HG03432 (cell line): ENCODE measurements at regions not wholly inside any gene's neighbourhood (a gene's known extent, or its start where the extent isn't known, plus 50 kb on each side); places are given as distances from the start of the nearest gene placed in this dataset.
"Not testable (repeated sequence)": the region's sequence is repeated elsewhere in the genome, so short reads cannot be mapped to it uniquely, and the experiment has no call there.

Experiments used
- ATAC-seq: cut with Tn5 transposase; IDR thresholded peaks from one replicate; pipeline ENCODE4 v1.9.1; 2021; ENCODE audit warnings: mild to moderate bottlenecking, moderate library complexity; ENCODE audit not compliant: unreplicated experiment

DNA sequence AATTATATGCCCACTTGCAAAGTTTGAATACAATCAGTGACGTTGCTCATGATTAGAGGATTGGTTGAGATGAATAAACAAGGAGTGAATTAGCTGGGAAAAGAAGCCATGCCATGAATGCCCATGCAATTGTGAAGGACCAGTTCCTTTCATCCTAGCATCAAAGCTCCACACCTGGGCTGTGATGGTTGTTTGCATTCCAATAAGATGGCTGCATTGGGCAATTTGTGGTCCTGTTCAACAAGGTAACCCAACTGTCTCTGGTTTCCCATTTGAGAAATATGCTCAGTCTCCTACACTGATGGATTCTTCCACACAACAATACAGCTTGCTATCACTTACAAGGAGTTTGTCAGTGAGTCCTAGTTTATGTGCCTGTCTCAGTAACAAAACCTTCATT is 550.2 kb downstream of the STK39 start:
- no peak for ATAC-seq

DNA sequence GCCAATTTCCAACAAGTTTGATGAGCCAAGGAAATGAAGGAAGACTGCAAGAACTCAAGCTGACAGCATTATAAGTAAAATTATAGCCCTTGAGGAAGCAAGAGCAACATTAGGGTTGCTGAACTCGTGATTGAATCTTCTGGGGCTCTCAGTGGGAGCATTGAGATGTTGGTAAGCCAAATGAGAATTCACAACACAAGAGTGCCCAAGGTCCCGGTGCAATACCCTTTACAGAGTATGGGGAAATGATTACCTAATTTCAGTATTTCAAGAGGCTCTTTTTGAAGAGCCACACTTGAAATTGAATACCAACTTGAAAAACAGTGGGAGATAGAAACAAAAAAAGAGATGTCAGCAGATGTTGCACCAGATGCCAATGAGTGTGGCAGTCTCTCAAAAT is 554.5 kb downstream of the STK39 start:
- ATAC-seq, result no peak

DNA sequence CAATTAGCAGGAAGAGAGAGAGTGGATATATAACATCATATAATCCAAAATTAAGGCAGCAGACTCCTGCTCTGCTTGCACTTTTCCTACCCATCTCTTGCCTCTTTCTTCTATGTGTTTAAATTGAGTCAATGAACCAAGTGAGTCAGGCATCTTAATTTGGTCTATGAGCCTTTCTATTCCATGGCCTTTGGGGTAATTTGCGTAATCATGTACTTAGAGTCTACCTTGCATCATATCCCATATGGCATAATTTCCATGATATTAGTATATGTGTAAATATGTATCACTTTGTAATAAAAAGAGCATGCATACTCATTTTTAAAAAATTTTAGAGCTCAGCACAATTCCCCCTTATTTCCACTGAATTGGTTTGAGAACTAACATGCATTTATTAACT is 555.2 kb downstream of the STK39 start:
- ATAC-seq, result no peak

DNA sequence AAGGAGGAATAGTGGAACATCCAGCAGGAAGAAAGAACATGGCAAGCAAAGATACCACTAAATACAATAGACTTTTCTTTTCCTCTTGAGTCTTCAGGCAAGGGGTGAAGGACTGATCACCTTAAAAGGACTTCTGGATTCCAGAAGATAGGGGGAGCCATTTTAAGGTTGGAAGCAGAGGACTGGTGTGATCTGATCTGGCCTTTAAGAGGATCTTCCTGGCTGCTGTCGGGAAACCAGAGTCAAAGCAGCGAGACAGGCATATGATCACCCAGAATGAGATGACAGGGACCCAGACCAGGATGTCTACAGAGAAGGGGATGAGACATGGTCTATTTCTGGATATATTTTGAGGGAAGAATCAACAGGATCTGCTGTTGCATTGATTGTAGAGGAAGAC is 558.0 kb downstream of the STK39 start:
- ATAC-seq, result no peak

DNA sequence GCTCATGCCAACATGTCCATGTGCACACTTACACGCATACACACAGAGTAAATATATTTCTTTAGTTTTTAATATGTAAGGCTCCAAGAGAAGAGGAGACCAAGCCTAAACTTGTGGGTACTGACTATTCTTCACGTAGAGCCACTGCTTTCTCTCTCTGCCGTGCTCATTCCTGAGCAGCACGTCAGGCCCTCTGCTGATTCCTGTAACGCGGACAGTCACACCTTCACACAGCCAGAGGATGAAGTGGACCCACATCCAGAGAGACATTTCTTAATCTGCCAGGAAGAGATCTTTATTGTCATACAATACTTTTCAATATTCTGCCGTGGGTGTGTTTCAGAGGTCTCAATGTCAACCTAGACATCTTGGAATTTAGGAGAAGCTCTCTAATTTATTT is 560.7 kb downstream of the STK39 start:
- ATAC-seq, result no peak

DNA sequence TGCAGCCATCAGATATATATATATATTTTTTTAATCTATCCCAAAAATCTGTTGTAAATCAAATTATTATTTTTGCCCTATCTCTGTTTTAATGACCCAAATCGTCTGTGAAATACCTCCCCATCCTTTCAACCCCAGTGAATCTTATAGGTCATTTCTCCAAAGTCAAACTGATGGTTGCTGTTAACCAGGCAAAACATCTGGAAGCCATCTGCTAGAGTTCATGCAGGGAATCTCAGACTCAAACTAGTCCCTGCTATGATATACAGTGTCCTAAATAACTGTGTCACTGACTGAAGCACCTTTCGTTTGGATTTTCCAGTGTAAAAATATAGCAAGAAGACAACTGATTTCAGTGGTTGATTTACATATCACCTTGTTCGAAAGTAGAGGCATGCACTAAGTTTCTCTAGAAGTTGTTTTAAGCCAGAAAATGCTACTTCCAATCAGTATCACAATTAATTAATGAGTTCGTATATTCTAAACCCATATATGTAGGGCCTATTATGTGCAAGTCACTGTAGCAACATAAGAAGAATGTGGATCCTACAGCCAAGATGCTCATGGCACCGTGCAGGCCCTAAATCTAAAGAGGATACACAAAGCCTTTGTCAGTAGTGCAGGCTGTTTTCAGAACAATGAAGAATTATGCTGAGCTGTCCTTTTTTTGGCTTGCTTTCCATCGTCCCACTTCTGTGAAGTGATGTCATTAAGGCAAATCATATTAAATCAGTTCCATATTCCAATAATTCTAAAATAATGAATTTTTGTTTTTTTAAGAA is 566.0 kb downstream of the STK39 start:
- ATAC-seq, result no peak

DNA sequence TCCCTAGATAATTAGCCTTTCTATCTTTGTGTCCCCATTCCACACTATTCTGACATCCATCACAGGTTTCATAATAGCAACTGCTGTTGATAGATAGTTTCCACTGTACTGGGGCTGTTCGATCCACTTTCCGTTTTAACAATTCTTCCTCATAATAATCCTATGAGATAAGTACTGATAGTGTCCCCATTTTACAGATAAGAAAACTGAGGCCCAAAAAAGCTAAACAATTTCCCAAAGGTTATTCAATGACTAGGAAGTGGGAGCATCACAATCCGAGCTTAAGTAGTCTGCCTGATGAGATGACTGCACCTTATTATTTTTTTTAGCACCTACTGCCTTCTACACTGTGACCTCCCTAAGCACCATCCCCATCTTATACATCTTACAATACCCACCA is 569.2 kb downstream of the STK39 start:
- no peak for ATAC-seq

DNA sequence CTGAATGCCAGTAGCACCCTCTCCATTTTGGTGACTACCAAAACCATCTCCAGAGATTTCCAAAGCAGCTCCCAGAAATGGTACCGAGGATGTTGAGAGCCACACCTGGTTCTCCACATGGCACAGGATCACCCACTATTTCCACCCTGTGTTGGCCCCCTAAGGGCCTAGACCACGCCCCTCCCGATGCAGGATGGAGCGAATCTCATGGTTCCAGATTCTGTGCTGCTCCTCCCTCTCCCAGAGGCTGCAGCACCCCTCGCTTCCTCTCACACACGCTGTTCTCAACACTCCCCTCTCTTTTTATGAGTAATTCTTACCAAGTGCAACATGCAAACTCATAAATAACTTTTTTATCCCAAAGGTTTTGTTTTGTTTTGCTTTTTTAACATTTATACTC is 571.5 kb downstream of the STK39 start:
- no peak for ATAC-seq

DNA sequence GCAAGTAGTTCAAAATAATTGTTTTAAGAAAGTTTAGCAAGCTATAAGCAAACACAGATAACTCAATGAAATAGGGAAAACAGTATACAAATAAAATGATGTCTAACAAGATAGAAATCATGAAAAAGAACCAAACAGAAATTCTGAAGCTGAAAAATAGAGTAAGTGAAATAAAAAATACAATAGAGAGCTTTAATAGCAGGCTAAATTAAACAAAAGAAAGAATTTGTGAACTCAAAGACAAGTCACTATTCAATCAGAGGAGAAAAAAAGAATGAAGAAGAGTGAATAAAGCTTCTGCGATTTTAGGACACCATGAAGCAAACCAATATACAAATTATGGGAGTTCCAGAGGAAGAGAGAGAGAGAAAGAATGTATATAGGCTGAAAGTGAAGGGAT is 576.8 kb downstream of the STK39 start:
- ATAC-seq, result no peak

DNA sequence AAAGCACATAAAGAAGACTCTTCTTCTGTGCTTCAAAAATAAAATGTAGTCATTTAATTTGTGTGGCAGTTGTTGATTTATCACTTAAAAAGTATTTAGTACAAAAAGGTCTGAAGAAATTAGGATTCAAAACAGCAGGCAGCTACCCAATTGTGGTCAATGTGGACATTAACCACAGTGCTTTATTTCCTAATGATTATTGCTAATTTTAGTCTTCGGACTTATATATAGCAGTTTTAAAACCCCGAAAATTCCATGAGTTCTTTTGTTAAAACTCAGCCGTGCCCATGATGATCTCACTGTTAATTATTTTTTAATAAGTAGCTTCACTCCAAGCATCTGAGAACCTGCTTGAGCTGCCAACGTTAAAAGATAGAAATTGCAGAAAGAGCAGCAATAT is 594.3 kb downstream of the STK39 start:
- ATAC-seq, result no peak

DNA sequence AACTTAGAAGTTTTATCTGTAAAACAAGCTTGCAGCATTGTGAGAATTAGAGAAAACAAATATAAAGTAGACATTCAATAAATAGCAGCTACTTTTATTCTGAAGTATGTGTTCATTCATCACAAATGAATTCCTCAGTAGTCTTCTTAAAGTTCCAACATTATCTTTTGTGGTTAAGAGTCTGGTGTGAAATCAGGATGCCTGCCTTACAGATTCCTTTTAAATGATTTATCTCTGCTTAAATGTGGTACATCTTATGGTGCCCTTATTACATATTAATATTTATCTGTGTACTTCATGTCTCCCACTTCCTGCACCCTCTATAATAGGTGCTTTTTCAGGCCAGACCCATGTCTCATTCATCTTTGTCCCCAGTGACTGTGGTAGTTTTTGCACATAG is 595.0 kb downstream of the STK39 start:
- no peak for ATAC-seq

DNA sequence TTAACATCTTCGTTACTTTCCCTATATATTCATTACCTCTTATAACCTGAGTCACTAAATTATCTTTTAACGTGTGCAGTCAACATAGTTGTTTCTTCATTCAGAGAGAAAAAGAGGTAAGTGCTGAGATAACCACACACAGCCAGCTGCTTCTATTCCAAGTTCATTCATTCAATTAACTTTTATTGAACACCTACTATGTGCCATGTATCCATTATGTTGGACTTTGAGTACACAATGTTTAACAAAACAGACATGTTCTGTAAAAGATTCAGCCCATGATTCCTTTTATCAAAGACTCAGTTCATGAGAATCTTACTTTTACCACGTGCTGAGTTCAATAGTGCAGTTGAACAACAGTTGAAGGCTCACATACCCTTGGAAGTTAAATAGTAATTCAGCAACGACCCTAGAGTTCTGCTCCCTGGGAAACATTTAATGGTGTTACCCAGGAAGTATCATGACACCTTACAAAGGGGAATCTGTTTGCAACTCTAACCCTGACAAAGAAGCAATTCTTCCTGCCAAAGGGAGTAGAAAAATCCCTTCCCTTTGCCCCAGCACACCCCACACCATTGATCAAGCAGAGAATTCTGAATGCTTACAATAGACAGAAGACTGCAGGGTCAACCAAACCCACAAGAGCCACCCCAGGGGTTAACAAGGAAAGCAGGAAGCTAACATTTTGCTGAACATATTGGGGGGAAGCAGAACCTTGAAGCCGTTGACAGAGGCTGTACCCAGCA is 595.8 kb downstream of the STK39 start:
- no peak for ATAC-seq

DNA sequence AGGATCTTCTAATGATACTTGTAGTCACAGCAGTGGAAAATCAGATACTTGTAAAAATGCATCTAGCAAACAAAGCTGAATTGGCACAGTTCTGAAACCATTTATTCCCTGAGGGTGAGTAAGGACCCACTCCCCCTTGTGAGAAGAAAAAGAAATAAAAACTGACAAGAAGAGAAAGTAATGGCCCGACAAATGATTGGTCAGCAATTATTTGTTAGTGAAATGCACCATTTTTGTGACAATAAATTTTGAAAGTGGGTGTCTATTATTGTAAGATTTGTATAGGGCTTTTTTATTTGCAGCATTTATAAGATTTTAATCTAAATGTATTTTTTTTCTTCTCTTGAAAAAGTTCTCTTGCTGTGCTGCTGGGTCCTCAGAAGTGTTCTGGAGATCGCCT is 600.8 kb downstream of the STK39 start:
- no peak for ATAC-seq

DNA sequence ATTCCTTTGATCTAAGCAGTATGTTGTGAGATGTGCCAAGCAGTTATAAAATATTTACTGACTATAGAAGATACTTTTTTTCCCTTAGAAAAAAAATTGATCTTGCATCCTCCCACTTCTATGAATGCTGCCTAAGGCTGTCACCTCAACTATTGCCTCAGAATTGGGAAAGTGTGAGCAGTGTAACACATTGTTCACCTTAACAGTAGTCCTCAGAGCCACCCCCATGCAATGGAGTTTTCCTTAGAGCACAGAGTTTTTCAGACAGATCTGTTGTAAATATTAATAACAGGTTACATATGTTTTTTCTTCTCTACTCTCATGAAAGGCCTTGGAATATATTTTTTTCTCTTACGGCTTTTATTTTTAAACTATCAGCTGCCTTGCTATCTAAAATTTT is 607.3 kb downstream of the STK39 start:
- no peak for ATAC-seq

DNA sequence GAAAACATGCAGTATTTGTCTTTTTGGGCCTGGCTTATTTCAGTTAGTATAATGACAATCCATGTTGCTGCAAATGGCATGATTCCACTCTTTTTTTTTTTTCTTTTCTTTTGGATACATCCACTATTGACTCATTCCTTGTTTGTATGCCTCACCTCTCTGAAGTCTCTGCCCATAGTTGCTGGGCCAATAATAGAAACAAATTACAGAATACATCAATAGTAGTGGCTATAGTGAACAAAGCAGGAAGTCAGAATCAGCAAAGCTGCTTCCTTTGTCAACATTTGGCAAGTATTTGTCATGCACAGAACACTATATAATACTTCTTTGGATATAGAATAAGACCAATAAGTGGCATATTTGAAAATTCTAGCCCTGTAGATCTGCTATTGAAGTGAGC is 609.7 kb downstream of the STK39 start:
- ATAC-seq, result no peak

DNA sequence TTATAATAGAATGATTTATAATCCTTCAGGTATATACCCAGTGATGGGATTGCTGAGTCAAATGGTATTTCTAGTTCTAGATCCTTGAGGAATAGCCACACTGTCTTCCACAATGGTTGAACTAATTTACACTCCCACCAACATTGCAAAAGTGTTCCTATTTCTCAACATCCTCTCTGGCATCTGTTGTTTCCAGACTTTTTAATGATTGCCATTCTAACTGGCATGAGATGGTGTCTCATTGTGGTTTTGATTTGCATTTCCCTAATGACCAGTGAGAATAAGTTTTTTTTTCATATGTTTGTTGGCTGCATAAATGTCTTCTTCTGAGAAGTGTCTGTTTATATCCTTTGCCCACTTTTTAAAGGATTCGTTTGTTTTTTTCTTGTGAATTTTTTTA is 615.1 kb downstream of the STK39 start:
- not testable (repeated sequence) for ATAC-seq

DNA sequence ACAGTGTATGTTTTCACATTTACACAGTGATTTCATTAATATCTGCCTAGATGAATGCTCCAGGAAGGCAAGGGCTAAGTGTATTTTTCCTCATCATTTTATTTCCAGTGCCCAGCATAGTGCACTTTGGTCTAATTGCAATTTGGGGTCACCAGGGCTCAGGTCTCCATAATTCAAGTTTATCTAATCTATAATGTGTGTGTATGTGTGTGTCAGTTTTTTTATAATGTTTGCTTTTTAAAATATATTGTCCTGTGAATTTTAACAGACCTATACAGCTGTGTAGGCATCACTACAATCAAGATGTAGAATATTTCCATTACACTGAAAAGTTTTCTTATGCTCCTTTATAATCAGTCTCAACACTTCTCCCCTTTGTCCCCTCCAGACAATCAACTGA is 620.4 kb downstream of the STK39 start:
- no peak for ATAC-seq

DNA sequence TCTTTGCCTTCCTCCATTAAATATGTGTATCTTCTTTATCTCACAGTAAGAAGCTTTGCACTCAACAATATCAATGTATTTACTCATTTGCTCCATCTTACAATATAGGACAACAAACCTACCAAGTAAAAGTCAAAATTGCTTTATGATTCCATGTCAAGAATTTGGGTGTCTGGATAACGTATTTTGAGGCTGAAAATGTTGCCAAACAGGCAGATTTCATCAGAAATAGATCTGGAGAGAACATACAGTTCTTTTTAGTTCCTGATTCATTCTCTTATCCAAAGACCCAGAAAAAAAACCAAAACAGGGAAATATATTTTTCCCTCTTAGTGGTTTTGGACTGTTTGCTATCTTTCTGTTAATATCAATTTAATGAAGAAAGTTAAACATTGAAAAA is 621.1 kb downstream of the STK39 start:
- ATAC-seq, result no peak

DNA sequence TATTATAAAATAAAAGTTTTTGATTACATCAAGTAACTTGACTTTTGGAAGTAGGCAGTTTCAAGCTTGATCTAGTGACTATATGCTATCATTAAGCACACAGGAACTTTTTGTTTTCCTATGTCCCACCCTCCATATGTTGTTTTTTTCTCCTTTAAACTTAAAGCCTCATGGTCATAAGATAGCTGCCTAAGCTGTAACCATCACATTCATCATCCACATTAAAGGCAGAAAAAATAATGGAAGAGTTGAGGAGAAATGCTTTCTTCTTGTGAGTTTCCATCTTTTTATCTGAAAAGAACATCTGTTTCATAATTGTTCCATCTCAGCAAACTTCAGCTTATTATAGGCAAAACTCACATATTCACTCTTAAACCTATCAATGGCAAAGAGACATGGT is 630.4 kb downstream of the STK39 start:
- no peak for ATAC-seq

DNA sequence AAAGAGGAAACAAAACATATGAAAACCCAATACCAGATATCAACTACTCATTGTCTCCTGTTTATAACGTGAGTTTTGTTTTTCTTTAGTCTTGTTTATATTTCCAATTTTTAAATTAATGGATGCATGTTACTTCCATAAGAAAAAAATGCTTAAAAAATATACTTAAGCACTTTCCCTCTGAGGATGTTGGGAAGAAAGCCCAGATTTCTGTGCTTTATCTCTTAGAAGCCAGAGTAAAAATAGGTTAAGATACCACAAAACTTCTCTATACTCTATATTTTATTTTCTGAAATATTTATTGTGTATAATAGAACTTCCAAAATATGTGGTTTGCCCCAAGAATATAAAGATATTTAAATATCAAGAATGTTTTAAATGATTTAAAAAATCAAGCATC is 633.9 kb downstream of the STK39 start:
- no peak for ATAC-seq

DNA sequence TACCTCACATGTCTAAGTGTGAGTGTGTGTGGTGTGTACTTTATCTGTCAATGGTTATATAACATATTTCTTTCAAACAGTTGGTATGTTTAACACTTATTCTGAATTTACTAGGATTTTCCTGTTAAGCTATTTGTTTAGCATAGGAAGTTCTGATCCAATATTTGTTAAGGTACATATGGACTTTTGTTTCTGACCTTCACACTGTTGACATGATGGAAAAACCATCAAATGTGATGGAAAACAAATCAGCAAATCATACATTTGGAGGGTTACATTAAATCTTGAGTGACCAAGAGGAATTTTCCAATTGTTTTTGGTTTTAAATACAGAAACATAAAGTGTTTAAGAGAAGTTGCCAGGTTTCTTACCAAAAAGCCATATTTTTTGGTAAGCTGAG is 638.9 kb downstream of the STK39 start:
- ATAC-seq, result no peak

DNA sequence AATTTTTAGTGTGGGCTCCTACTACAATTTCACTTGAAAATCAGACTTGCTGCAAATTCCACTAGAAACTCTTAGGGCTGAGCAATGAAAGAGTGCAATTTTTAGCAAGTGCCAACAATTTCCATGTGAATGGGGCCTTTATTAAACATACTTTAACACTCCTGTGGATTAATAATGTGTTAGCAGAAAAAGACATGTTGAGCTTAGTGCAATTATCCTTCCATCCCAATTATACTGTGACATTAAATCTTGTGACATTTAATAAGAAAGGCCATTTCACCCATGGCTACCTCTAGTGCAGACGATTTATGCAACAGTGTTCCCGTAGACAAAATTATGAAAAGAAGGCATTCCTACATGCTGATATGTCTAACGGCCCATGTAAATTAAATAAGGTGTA is 639.7 kb downstream of the STK39 start:
- no peak for ATAC-seq

DNA sequence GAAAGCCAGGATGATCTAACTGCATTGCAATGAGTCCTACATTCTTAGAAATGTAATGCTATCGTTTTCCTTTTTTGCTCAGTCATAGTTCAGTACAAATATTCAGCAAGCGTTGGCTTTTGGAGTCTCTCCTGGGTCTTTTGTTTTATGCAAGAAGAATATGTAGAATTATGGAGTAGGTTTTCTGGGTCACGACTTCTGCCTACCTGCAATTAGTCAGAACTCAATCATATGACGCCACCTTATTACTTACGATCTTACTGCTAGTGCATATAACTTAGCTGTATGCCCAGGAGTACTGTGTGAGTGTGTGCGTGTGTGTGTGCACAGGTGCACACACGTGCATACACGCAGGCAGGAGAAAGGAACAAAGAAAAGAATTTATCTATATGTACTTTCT is 640.2 kb downstream of the STK39 start:
- no peak for ATAC-seq
